H54 (cell line): ENCODE measurements at regions not wholly inside any gene's neighbourhood (a gene's known extent, or its start where the extent isn't known, plus 50 kb on each side); places are given as distances from the start of the nearest gene placed in this dataset.
A peak's percentile ranks its signal among the peaks of the same experiment; 100 is the strongest.

Experiments
- DNase-seq: peaks from one replicate; pipeline ENCODE4 v3.0.0; 2011; ENCODE audit warnings: low spot score, mixed read lengths; ENCODE audit not compliant: insufficient read length
- FAIRE-seq: peaks from 3 replicates; lab custom pipeline; 2011; peaks lifted over from hg19 to GRCh38; lab: Jason Lieb, UNC
- POLR2A ChIP-seq: IDR thresholded peaks from 2 replicates; pipeline ENCODE4 v1.6.1; 2011; ENCODE audit warnings: low read depth, mild to moderate bottlenecking, low read length

- TF ChIP-seq POLR2A, result no peak
- FAIRE-seq (no peak), DNase-seq (no peak)
Measured at GRCh38 chr18:28963481-28963880, 786.6 kb upstream of the CDH2 start.

GRCh38 chr18:28961669-28962228 lies 784.8 kb upstream of the CDH2 start:
- DNase-seq (no peak), FAIRE-seq (no peak)
- no peak for TF ChIP-seq POLR2A

GRCh38 chr18:28960146-28960545 lies 783.2 kb upstream of the CDH2 start:
- FAIRE-seq, result no peak
- no peak for TF ChIP-seq POLR2A
- DNase-seq, result no peak

GRCh38 chr18:28952339-28952738 lies 775.4 kb upstream of the CDH2 start:
- TF ChIP-seq POLR2A, result no peak
- DNase-seq (no peak), FAIRE-seq (no peak)

- DNase-seq (no peak), FAIRE-seq (no peak)
- TF ChIP-seq POLR2A, result no peak
Measured at GRCh38 chr18:28947900-28948299, 771.0 kb upstream of the CDH2 start.

GRCh38 chr18:28946471-28946870 lies 769.5 kb upstream of the CDH2 start:
- DNase-seq (no peak), FAIRE-seq (no peak)
- TF ChIP-seq POLR2A, result no peak

- DNase-seq (no peak), FAIRE-seq (no peak)
- TF ChIP-seq POLR2A, result no peak
Measured at GRCh38 chr18:28922936-28923335, 746.0 kb upstream of the CDH2 start.

- no peak for TF ChIP-seq POLR2A
- DNase-seq, result no peak
- no peak for FAIRE-seq
Measured at GRCh38 chr18:28916456-28916855, 739.5 kb upstream of the CDH2 start.

- DNase-seq, result peak; percentile 0
- peak; percentile 75 for FAIRE-seq
- no peak for TF ChIP-seq POLR2A
Measured at GRCh38 chr18:28905509-28905908, 728.6 kb upstream of the CDH2 start.

GRCh38 chr18:28904789-28905364 lies 727.9 kb upstream of the CDH2 start:
- no peak for FAIRE-seq
- no peak for TF ChIP-seq POLR2A
- no peak for DNase-seq

- no peak for TF ChIP-seq POLR2A
- DNase-seq (no peak), FAIRE-seq (no peak)
Measured at GRCh38 chr18:28903306-28903705, 726.4 kb upstream of the CDH2 start.

GRCh38 chr18:28890791-28891190 lies 713.9 kb upstream of the CDH2 start:
- DNase-seq (no peak), FAIRE-seq (no peak)
- TF ChIP-seq POLR2A, result no peak

- no peak for TF ChIP-seq POLR2A
- FAIRE-seq, result no peak
- DNase-seq, result no peak
Measured at GRCh38 chr18:28884304-28884703, 707.4 kb upstream of the CDH2 start.

GRCh38 chr18:28880856-28881255 lies 703.9 kb upstream of the CDH2 start:
- DNase-seq, result no peak
- no peak for FAIRE-seq
- TF ChIP-seq POLR2A, result no peak

GRCh38 chr18:28875059-28875458 lies 698.1 kb upstream of the CDH2 start:
- no peak for TF ChIP-seq POLR2A
- FAIRE-seq (no peak), DNase-seq (no peak)
